ENCODE measurements at regions not wholly inside any gene's neighbourhood (a gene's known extent, or its start where the extent isn't known, plus 50 kb on each side); places are given as distances from the start of the nearest gene placed in this dataset.
"Not testable (repeated sequence)": the region's sequence is repeated elsewhere in the genome, so short reads cannot be mapped to it uniquely, and the experiment has no call there.

DNA sequence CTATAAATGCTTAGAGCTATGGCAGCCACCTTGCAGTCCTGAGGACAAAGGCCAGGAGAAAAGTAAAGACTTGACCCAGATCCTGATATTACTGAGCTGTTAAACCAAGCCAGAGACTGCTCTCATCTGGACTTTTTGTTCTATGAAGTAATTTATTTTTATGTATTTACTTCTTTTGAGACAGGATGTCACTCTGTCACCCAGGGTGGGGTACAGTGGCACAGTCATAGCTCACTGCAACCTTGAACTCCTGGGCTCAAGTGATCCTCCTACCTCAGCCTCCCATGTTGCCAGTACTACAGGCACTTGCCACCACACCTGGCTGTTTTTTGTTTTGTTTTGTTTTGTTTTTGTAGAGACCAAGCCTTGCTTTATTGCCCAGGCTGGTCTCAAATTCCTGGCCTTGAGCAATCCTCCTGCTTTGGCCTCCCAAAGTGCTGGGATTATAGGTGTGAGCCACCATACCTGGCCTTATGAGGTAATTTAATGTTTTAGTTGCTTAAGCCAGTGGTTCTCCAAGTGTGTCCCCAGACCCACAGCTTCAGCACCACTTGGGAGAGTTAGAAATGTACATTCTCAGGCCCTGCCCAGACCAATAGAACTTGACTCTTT is 112.1 kb downstream of the COPRS start:
- DNase-seq, result no peak

DNA sequence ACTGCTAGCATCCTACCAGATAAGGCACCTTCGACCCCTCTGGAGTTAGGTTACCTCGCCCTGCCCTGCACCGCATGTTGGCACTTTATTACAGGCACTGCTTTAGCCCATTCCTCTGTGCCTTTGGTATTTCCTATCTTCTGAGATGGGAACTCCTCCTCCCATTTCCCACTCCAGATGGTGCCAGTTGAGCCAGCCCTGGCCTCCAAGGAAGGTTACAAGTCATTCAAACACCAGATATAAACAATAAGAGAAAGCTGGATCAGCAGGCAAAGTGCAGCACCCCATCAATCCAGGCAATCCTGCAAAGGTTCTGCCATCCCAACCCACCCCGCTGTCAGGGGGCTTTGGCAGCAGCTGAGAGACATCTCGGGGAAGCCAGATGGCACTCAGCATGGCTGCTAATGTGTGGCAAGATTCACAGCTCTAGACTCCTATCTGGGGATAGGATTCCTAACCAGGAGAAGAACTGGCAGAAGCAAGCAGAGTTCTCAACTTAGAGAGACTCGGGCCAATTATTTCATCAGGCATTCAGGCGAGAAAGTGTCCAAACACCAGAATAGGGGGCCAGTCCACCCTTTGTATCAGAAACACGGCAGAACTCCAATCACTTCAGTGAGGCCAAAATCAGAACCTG is 113.0 kb downstream of the COPRS start:
- no peak for DNase-seq

DNA sequence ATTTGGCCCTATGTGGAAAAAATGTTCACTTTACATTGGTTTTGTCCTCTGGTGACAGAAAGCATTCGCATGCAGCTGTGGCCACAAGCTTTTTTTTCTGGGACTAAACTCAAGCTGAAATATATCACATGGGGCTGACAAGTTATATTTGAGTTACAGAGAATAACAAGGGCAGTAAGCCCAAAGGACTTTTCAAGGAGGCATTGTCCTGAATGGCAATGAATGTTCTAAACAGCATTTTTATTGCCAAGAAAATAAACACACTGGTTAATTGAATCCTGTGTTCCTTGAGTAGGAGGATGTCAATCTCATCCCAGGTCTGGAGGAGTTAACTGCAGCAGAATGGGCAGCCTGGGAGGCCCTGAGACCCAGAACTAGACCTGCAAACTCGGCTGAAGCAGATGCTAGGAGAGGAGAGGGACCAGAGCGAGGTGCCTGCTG is 114.5 kb downstream of the COPRS start:
- DNase-seq, result no peak

DNA sequence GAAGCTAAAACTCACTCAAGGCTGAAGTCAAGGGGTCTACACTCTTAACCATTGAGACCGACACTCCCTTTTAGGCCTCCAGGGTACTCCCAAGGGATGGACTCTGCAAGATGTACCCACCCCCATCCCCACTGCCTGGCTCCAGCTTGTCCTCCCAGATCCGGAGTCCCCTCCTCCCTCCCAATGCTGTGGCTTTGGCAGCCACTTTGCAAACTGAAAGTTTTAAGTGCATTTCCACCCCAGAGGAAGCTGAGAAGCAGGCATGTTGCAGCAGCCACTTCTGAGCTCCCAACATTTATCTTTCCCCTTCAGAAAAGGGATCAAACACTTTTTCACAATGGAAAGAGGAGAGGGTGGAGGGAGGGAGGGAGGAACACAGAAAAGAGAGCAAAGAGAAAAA is 115.2 kb downstream of the COPRS start:
- DNase-seq, result no peak

DNA sequence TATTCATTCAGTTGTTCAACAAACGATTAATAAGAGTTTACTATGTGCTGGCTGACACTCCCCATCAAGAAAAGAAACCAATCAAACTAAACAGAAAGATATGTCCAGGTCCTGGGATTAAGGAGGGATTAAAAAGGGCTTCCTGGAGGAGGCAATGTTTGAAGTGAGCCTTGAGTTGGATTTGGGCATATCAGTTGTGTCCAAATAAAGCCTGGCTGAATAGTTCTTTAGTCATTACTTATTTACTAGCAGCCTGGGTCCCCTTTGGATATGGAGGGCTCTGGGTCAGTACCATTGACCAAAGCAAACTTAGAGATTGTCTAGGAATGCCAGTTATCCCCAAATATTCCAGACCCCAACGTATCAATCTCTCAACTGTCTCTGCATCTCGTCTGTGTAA is 117.7 kb downstream of the COPRS start:
- no peak for DNase-seq

- no peak for DNase-seq
Measured at GRCh38 chr17:31740611-31741082, 118.4 kb downstream of the COPRS start.

- DNase-seq, result no peak
Measured at GRCh38 chr17:31738996-31739699, 119.9 kb downstream of the COPRS start.

- DNase-seq, result no peak
Measured at GRCh38 chr17:31738488-31738887, 120.6 kb downstream of the COPRS start.

GRCh38 chr17:31738067-31738466 is 121.0 kb downstream of the COPRS start:
- no peak for DNase-seq

DNA sequence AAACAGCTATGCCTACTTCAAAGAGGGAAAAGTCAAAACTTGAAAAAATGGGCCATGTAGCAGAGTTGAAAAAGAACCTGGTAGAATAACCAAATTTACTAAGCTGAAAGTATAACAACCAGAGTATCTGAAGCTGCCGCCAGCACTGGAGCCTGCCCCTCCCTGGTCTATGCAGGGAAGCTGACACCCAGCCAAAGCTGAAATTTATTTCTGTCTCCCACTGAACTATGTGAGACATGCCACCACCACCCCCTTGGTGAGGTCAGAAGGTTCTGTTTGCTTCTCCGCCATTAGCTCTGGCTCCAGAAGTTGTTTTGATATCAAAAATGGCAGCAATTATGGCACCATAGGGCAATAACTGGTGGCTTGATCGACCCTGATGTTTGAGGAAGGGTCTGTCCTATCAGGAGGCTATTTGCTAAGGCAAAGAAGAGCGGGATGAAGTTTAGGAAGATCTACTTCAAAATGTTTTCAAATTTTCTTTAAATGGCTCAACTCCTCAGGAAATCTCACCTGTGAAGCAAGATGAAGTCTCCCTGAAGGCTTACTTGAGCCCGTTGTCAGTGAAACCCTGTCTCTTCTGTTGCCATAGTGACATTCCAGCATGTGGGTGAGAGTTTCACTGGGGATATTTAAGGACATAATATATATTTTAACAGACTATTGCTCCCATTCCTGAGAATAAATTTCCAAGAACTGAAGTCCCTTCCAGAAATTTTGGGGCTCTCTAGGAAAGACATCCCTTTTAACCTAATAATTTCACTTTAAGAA is 122.0 kb downstream of the COPRS start:
- no peak for DNase-seq

- DNase-seq, result no peak
Measured at GRCh38 chr17:31733326-31733725, 125.7 kb downstream of the COPRS start.

DNA sequence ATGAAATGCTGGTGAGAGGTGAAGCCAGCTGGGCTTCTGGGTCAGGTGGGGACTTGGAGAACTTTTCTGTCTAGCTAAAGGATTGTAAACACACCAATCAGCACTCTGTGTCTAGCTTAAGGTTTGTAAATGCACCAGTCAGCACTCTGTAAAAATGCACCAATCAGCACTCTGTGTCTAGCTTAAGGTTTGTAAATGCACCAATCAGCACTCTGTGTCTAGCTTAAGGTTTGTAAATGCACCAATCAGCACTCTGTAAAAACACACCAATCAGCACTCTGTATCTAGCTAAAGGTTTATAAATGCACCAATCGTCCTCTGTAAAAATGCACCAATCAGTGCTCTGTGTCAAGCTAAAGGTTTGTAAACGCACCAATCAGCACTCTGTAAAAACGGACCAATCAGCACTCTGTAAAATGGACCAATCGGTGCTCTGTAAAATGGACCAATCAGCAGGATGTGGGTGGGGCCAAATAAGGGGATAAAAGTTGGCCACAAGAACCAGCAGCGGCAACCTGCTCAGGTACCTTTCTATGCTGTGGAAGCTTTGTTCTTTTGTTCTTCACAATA is 127.4 kb downstream of the COPRS start:
- not testable (repeated sequence) for DNase-seq

GRCh38 chr17:31731118-31731517 is 127.9 kb downstream of the COPRS start:
- no peak for DNase-seq

GRCh38 chr17:31726980-31727427 is 132.0 kb downstream of the COPRS start:
- DNase-seq, result no peak

DNA sequence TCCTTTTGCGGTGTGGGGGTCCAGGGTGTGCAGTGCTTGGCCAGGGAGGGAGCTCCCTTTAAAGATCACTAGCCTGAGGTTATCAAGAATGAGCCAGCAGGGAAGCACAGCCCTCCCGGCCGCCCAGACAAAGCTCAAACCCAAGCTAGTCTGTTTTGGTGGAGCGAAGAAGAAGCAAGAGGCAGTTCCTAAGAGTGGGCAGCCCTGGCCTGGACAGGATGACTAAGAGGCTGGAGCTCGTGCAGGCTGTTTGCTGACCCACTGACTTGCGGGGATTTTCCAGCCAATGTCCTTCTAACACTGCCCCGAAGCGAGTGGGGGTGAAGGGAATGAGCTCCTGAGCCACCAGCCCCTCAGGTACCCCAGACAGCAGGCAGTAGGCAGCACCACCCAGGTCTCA is 134.4 kb downstream of the COPRS start:
- DNase-seq, result no peak

- no peak for DNase-seq
Measured at GRCh38 chr17:31724026-31724425, 135.0 kb downstream of the COPRS start.

GRCh38 chr17:31722251-31723056 is 136.6 kb downstream of the COPRS start:
- no peak for DNase-seq

DNA sequence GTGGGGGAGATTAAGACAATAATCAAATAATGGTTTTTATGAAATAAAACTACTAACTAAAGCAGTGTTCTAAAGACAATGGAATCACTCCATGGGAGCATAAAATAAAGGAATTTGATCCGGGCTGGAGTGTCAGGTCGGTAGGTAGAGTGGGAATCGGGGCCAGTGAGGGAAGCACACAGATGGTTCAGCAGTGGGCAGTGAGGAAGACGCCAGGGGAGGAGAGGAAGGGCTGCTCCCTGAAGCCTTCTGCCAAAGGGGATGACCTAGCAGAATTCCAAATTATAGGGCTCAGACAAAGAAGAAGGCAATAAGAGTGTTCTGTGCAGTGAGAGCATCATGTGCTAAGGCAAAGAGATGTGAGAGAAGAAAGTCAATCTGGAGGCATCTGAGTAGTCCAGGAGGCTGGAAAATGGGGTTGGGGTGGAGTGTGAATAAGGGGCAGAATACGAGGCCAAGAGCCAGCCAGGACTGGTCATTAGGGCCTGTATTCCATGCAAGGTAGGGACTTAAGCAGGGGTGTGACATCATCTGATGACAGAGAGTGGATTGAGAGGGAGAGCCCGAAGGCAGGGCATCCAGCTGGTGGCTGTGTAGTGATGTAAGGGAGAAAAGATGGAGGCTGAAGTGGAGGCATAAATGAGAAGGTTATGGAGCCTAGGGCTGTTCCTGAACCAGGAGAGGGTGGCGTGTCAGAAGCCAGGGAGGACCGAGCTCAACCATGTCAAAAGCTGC is 137.6 kb downstream of the COPRS start:
- no peak for DNase-seq

DNA sequence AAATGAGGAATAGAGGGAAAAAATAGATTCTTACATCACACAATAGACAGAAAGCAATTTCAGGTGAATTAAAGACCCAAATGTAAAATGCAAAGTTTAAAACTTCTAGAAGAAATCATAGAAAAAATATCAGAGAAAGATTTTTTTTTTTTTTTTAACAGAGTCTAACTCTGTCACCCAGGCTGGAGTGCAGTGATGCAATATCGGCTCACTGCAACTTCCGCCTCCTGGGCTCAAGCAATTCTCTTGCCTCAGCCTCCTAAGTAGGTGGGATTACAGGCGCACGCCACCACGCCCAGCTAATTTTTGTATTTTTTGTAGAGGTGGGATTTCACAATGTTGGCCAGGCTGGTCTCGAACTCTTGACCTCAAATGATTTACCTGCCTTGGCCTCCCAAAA is 141.8 kb downstream of the COPRS start:
- not testable (repeated sequence) for DNase-seq

DNA sequence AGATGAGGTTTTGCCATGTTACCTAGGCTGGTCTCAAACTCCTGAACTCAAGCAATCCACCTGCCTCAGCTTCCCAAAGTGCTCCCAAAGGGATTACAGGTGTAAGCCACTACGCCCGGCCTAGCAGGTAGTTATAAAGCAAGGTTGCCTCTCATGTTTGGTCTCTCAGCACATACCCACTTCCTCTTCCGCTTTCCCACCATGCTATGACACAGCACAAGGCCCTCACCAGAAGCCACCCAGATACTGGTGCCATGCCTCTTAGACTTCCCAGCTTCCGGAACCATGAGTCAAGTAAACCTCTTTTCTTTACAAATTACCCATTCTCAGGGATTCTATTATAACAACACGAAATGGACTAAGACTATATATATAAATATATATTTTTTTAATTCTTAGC is 143.6 kb downstream of the COPRS start:
- peak in 1 of 5 donors; percentile 5 for DNase-seq

GRCh38 chr17:31704483-31704882 is 154.6 kb downstream of the COPRS start:
- no peak for DNase-seq
